ENCODE measurements at regions not wholly inside any gene's neighbourhood (a gene's known extent, or its start where the extent isn't known, plus 50 kb on each side); places are given as distances from the start of the nearest gene placed in this dataset.

DNA sequence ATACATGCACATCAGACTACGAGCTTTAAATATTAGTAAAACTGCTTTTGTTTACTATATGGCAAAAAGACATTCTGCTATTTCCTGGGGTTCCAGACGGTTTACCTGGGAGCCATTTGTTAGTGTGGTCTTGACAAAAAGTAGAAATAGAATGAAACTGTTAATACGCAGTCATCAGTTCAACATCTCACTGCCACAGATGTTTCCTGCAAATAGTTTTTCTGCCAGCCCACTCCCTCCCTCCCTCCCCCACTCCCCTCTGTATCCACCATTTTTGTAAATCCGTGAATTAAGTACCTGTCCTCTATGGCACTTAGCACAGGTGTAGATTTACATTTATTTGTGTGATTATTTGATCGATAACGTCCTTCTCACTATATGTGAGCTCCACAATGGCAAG, 74.6 kb upstream of the TPK1 start:
- no peak overlapping the region for H3K4me2 ChIP-seq (ENCODE audit: low read length)
- no peaks in the 10 kb centered on the region for H3F3A ChIP-seq (ENCODE audit: control insufficient read depth, insufficient read depth)
- peaks cover 14% of the 10 kb centered on the region for H3K4me1 ChIP-seq (ENCODE audit: control insufficient read depth, low read length)
- H3K36me3 ChIP-seq (ENCODE audit: control insufficient read depth, low read length), result no peaks in the 10 kb centered on the region
- TF ChIP-seq, protein P1, sequence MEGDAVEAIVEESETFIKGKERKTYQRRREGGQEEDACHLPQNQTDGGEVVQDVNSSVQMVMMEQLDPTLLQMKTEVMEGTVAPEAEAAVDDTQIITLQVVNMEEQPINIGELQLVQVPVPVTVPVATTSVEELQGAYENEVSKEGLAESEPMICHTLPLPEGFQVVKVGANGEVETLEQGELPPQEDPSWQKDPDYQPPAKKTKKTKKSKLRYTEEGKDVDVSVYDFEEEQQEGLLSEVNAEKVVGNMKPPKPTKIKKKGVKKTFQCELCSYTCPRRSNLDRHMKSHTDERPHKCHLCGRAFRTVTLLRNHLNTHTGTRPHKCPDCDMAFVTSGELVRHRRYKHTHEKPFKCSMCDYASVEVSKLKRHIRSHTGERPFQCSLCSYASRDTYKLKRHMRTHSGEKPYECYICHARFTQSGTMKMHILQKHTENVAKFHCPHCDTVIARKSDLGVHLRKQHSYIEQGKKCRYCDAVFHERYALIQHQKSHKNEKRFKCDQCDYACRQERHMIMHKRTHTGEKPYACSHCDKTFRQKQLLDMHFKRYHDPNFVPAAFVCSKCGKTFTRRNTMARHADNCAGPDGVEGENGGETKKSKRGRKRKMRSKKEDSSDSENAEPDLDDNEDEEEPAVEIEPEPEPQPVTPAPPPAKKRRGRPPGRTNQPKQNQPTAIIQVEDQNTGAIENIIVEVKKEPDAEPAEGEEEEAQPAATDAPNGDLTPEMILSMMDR (IDR thresholded peaks at IDR 0.05; ENCODE audit: low read depth, low read length, poor library complexity, severe bottlenecking), result no peak
- TF ChIP-seq EZH2phosphoT487 (IDR thresholded peaks at IDR 0.05; ENCODE audit: borderline replicate concordance, low read length), result no peak
- H3K79me2 ChIP-seq (ENCODE audit: control insufficient read depth, low read length), result no peaks in the 10 kb centered on the region
- no peaks in the 10 kb centered on the region for H4K20me1 ChIP-seq (ENCODE audit: control insufficient read depth, insufficient read depth, low read depth, low read length)
- no peaks in the 10 kb centered on the region for H3K27me3 ChIP-seq (ENCODE audit: control insufficient read depth, low read length)
- no peak overlapping the region for H3K4me3 ChIP-seq (ENCODE audit: low read length)
- H3K9me3 ChIP-seq (ENCODE audit: control insufficient read depth, insufficient read depth, low read length), result no peaks in the 10 kb centered on the region
- H3K27ac ChIP-seq (ENCODE audit: low read depth, low read length), result no peak overlapping the region
- H3K9me2 ChIP-seq (replicated peaks; ENCODE audit: control insufficient read depth, low read length), result no peaks in the 10 kb centered on the region

DNA sequence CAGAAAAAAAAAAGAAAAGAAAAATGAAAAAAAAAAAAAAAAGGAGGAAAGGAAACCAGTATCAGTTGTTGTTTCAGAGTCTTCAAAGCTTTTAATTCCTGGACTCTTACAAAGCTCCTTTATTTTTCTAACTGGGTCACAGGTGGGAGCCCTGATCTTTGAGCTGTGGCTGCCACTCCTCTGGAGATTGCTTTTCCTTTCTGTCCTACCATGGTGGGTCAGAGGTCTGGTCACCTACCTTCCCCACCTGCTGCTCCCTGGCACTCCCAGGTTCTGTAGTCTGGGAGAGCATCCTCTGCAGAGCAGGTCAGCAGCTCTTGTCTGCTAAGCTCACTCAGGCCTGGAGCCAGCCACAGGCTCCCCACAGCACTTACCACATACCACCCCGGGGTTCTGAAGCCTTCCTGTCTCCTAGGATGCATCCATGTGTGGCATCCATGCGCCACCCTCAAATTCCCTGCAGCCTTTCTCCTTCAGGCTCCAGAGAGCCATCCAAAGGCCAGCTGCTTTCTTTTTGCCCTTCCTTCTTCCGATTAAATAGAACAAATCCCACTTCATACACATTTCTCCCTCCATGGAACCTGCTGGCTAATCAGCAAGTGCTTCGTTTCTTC, 73.2 kb upstream of the TPK1 start:
- H3K9me2 ChIP-seq (replicated peaks; ENCODE audit: control insufficient read depth, low read length), result no peaks in the 10 kb centered on the region
- H3K4me1 ChIP-seq (ENCODE audit: control insufficient read depth, low read length), result peaks cover 14% of the 10 kb centered on the region
- H3K4me3 ChIP-seq (ENCODE audit: low read length), result no peak overlapping the region
- no peak overlapping the region for H3K27ac ChIP-seq (ENCODE audit: low read depth, low read length)
- no peaks in the 10 kb centered on the region for H3K27me3 ChIP-seq (ENCODE audit: control insufficient read depth, low read length)
- H3K79me2 ChIP-seq (ENCODE audit: control insufficient read depth, low read length), result no peaks in the 10 kb centered on the region
- H3K4me2 ChIP-seq (ENCODE audit: low read length), result no peak overlapping the region
- no peaks in the 10 kb centered on the region for H4K20me1 ChIP-seq (ENCODE audit: control insufficient read depth, insufficient read depth, low read depth, low read length)
- no peaks in the 10 kb centered on the region for H3K36me3 ChIP-seq (ENCODE audit: control insufficient read depth, low read length)
- TF ChIP-seq, protein P1 (IDR thresholded peaks at IDR 0.05; ENCODE audit: low read depth, low read length, poor library complexity, severe bottlenecking), result no peak
- no peak for TF ChIP-seq EZH2phosphoT487 (IDR thresholded peaks at IDR 0.05; ENCODE audit: borderline replicate concordance, low read length)
- H3F3A ChIP-seq (ENCODE audit: control insufficient read depth, insufficient read depth), result no peaks in the 10 kb centered on the region
- H3K9me3 ChIP-seq (ENCODE audit: control insufficient read depth, insufficient read depth, low read length), result no peaks in the 10 kb centered on the region

GRCh38 chr7:144908324-144908723, 72.5 kb upstream of the TPK1 start:
- no peaks in the 10 kb centered on the region for H3K9me3 ChIP-seq (ENCODE audit: control insufficient read depth, insufficient read depth, low read length)
- H3K9me2 ChIP-seq (replicated peaks; ENCODE audit: control insufficient read depth, low read length), result no peaks in the 10 kb centered on the region
- no peak overlapping the region for H3K27ac ChIP-seq (ENCODE audit: low read depth, low read length)
- H3K4me3 ChIP-seq (ENCODE audit: low read length), result no peak overlapping the region
- no peak for TF ChIP-seq EZH2phosphoT487 (IDR thresholded peaks at IDR 0.05; ENCODE audit: borderline replicate concordance, low read length)
- TF ChIP-seq, protein P1 (IDR thresholded peaks at IDR 0.05; ENCODE audit: low read depth, low read length, poor library complexity, severe bottlenecking), result no peak
- no peaks in the 10 kb centered on the region for H3K27me3 ChIP-seq (ENCODE audit: control insufficient read depth, low read length)
- peaks cover 14% of the 10 kb centered on the region for H3K4me1 ChIP-seq (ENCODE audit: control insufficient read depth, low read length)
- no peaks in the 10 kb centered on the region for H3K36me3 ChIP-seq (ENCODE audit: control insufficient read depth, low read length)
- no peaks in the 10 kb centered on the region for H3F3A ChIP-seq (ENCODE audit: control insufficient read depth, insufficient read depth)
- H4K20me1 ChIP-seq (ENCODE audit: control insufficient read depth, insufficient read depth, low read depth, low read length), result no peaks in the 10 kb centered on the region
- H3K4me2 ChIP-seq (ENCODE audit: low read length), result no peak overlapping the region
- H3K79me2 ChIP-seq (ENCODE audit: control insufficient read depth, low read length), result no peaks in the 10 kb centered on the region
